CD4-positive, alpha-beta T cell (primary cell): ENCODE measurements at regions not wholly inside any gene's neighbourhood (a gene's known extent, or its start where the extent isn't known, plus 50 kb on each side); places are given as distances from the start of the nearest gene placed in this dataset.

Experiments
- ATAC-seq: fragments of 200-7000 bp; cut with Tn5 transposase; one replicate; pipeline ENCODE4 v1.10.0; 2022; ENCODE audit warnings: mild to moderate bottlenecking; ENCODE audit not compliant: poor library complexity
- CTCF ChIA-PET: fragments of 350-600 bp; sonication (Branson Sonifier 250); formaldehyde crosslinking; loops from one replicate; lab custom pipeline; 2021; ENCODE audit warnings: antibody characterized with exemption, inconsistent platforms; lab: Charles Lee
- POLR2A ChIA-PET: fragments of 350-600 bp; sonication (Branson Sonifier 250); formaldehyde crosslinking; loops from one replicate; lab custom pipeline; 2021; ENCODE audit warnings: antibody characterized with exemption, inconsistent platforms; lab: Charles Lee
- DNase-seq, 14 experiments: peaks; one replicate each; pipeline ENCODE4 v3.0.0-alpha.2; 2013 to 2020; ENCODE audit warnings: mixed read lengths in 2 of 14
- H3K27ac ChIP-seq, 2 donors: one replicate each; pipeline versions ENCODE4 v1.5.1 to v1.7.0; 2013; ENCODE audit warnings: low read length in 2 of 2, low read depth in 1 of 2, mild to moderate bottlenecking in 1 of 2
- H3K27me3 ChIP-seq, 2 experiments: 1 replicate in 1 of 2; 2 replicates in 1 of 2; pipeline versions ENCODE4 v1.6.1 to v1.7.0; 2013; ENCODE audit warnings: low read length in 2 of 2, control low read depth in 1 of 2, mild to moderate bottlenecking in 1 of 2, moderate library complexity in 1 of 2; ENCODE audit not compliant: insufficient read depth in 2 of 2, control insufficient read depth in 1 of 2
- H3K36me3 ChIP-seq: one replicate; pipeline ENCODE4 v1.6.1; 2013; ENCODE audit warnings: low read length, control low read depth; ENCODE audit not compliant: insufficient read depth
- H3K4me1 ChIP-seq: one replicate; pipeline ENCODE4 v1.6.1; 2013; ENCODE audit warnings: low read length, control low read depth; ENCODE audit not compliant: insufficient read depth
- H3K4me3 ChIP-seq: one replicate; pipeline ENCODE4 v1.5.1; 2013; ENCODE audit warnings: mild to moderate bottlenecking, low read length, moderate library complexity
- H3K9me3 ChIP-seq, 2 experiments: 1 replicate in 1 of 2; 2 replicates in 1 of 2; pipeline versions ENCODE4 v1.6.1 to v1.7.0; 2013; ENCODE audit warnings: low read length in 2 of 2, mild to moderate bottlenecking in 2 of 2, control low read depth in 1 of 2, moderate library complexity in 1 of 2; ENCODE audit not compliant: control insufficient read depth in 1 of 2, insufficient read depth in 1 of 2
- H3K27ac Mint-ChIP-seq: one replicate; pipeline ENCODE4 v1.8.0; 2020; ENCODE audit warnings: mixed read lengths
- H3K27me3 Mint-ChIP-seq: one replicate; pipeline ENCODE4 v1.8.0; 2021; ENCODE audit warnings: mixed read lengths
- H3K36me3 Mint-ChIP-seq: one replicate; pipeline ENCODE4 v1.8.0; 2021; ENCODE audit warnings: low read depth, mixed read lengths
- H3K4me1 Mint-ChIP-seq: one replicate; pipeline ENCODE4 v1.8.0; 2021; ENCODE audit warnings: low read depth, mixed read lengths
- H3K4me3 Mint-ChIP-seq: one replicate; pipeline ENCODE4 v1.8.0; 2020; ENCODE audit warnings: mild to moderate bottlenecking, mixed read lengths
- H3K9me3 Mint-ChIP-seq: one replicate; pipeline ENCODE4 v1.8.0; 2020; ENCODE audit warnings: mixed read lengths
- intact Hi-C, 2 experiments: fragments of 100-400 bp; cut with DNase I in 1 of 2; cut with micrococcal nuclease in 1 of 2; formaldehyde crosslinking; loops; one replicate each; pipeline versions ENCODE4 v1.15.1 to v1.9.0; 2023 to 2025; cut with DNase I, micrococcal nuclease
- TF ChIP-seq, protein P1 (sequence below): fragments of 200-600 bp; IDR thresholded peaks from one replicate; pipeline ENCODE4 v1.8.0; 2022; ENCODE audit warnings: antibody characterized with exemption, mild to moderate bottlenecking

DNA sequence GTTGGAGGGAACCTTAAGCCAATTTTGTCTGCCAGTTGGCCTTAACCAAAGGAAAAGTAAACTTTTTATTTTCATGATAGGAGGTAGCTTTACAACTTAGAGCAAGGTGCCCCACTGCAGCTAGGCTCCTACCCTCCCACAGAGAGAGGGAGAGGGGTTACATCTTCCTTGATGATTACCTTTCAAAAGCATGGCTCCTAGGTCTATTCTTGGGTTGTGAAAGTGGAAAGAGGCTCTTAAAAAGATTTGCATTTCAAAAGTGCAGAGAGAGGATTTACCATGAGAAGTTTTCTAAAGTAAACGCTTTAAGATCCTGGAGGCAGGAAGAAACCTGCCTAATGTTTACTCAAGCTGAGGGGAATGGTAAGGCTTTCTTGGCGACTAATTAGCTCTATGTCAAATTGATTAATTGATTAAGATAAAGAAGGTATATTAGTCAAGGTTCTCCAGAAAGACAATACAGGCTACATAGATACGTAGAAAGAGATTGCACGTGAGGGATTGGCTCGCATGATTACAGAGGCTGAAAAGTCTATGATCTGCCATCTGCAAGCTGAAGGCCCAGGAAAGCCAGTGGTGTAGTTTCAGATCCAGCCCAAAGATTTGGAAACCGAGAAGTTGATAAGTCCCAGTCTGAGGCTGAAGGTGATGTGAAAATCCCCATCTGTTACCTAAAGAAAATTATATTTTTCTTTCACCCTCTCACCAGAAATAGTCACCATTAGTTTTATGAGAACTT, 333.8 kb upstream of the CTNND2 start:
- Mint-ChIP-seq H3K9me3 (peaks cover 20% of the 10 kb centered on the region), H3K36me3 (no peaks in the 10 kb centered on the region), H3K27ac (no peak overlapping the region), H3K4me1 (no peaks in the 10 kb centered on the region), H3K27me3 (no peaks in the 10 kb centered on the region), H3K4me3 (no peak overlapping the region)
- TF ChIP-seq, protein P1, sequence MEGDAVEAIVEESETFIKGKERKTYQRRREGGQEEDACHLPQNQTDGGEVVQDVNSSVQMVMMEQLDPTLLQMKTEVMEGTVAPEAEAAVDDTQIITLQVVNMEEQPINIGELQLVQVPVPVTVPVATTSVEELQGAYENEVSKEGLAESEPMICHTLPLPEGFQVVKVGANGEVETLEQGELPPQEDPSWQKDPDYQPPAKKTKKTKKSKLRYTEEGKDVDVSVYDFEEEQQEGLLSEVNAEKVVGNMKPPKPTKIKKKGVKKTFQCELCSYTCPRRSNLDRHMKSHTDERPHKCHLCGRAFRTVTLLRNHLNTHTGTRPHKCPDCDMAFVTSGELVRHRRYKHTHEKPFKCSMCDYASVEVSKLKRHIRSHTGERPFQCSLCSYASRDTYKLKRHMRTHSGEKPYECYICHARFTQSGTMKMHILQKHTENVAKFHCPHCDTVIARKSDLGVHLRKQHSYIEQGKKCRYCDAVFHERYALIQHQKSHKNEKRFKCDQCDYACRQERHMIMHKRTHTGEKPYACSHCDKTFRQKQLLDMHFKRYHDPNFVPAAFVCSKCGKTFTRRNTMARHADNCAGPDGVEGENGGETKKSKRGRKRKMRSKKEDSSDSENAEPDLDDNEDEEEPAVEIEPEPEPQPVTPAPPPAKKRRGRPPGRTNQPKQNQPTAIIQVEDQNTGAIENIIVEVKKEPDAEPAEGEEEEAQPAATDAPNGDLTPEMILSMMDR: no peak
- Histone ChIP-seq H3K4me3 (no peak overlapping the region), H3K4me1 (no peaks in the 10 kb centered on the region), H3K27me3 (no peaks in the 10 kb centered on the region), H3K36me3 (no peaks in the 10 kb centered on the region), H3K9me3 (peaks cover 0 to 4% of the 10 kb centered on the region in 2 experiments), H3K27ac (no peak overlapping the region)
- POLR2A ChIA-PET: no interaction called here
- ATAC-seq (no peak), DNase-seq (no peak)
- intact Hi-C loops: no loop called here
- CTCF ChIA-PET: no interaction called here

GRCh38 chr5:12230659-12231058, 326.4 kb upstream of the CTNND2 start:
- ChIA-PET CTCF (interaction anchor here (1.6 kb wide), 1 partner anchor 9 kb away, joined by 3 read pairs; no protein-coding TSS in a partner anchor), POLR2A (no interaction called here)
- Histone ChIP-seq H3K4me1 (no peaks in the 10 kb centered on the region), H3K4me3 (no peak overlapping the region), H3K27ac (no peak overlapping the region), H3K27me3 (no peaks in the 10 kb centered on the region), H3K9me3 (peaks cover 0 to 4% of the 10 kb centered on the region in 2 experiments), H3K36me3 (no peaks in the 10 kb centered on the region)
- no peak overlapping the region for H3K4me3 Mint-ChIP-seq
- H3K4me1 Mint-ChIP-seq: no peaks in the 10 kb centered on the region
- TF ChIP-seq, protein P1: no peak
- peaks cover 17% of the 10 kb centered on the region for H3K9me3 Mint-ChIP-seq
- no peak overlapping the region for H3K27ac Mint-ChIP-seq
- DNase-seq (no peak), ATAC-seq (no peak)
- no peaks in the 10 kb centered on the region for H3K36me3 Mint-ChIP-seq
- intact Hi-C loops: no loop called here
- H3K27me3 Mint-ChIP-seq: no peaks in the 10 kb centered on the region

DNA sequence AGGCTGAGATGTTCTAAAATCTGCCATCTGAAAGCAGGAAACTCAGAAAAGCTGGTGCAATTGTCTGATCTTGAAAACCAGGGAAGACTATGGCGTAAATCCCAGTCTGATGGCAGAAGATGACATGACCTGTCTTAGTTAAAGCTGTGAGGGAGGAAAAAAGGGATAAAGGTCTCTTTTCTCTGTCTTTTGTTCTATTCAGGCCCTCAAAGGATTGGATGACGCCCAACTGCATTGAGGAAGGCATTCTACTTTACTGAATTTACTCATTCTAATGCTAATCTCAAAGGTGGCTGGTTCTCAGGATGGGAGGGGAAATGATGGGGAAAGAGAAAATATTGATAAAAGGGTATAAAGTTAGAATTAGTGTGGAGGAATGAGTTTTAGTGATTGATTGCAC, 312.8 kb upstream of the CTNND2 start:
- Mint-ChIP-seq H3K27ac (no peak overlapping the region), H3K36me3 (no peaks in the 10 kb centered on the region), H3K27me3 (no peaks in the 10 kb centered on the region), H3K4me1 (no peaks in the 10 kb centered on the region), H3K9me3 (peaks cover 13% of the 10 kb centered on the region), H3K4me3 (no peak overlapping the region)
- TF ChIP-seq, protein P1: no peak
- Histone ChIP-seq H3K4me1 (no peaks in the 10 kb centered on the region), H3K27me3 (no peaks in the 10 kb centered on the region), H3K4me3 (no peak overlapping the region), H3K27ac (no peak overlapping the region), H3K36me3 (no peaks in the 10 kb centered on the region), H3K9me3 (peaks cover 5 to 16% of the 10 kb centered on the region in 2 experiments)
- POLR2A ChIA-PET: no interaction called here
- intact Hi-C loops: no loop called here
- ATAC-seq: no peak
- CTCF ChIA-PET: no interaction called here
- no peak for DNase-seq
